ENCODE measurements at regions not wholly inside any gene's neighbourhood (a gene's known extent, or its start where the extent isn't known, plus 50 kb on each side); places are given as distances from the start of the nearest gene placed in this dataset.

DNA sequence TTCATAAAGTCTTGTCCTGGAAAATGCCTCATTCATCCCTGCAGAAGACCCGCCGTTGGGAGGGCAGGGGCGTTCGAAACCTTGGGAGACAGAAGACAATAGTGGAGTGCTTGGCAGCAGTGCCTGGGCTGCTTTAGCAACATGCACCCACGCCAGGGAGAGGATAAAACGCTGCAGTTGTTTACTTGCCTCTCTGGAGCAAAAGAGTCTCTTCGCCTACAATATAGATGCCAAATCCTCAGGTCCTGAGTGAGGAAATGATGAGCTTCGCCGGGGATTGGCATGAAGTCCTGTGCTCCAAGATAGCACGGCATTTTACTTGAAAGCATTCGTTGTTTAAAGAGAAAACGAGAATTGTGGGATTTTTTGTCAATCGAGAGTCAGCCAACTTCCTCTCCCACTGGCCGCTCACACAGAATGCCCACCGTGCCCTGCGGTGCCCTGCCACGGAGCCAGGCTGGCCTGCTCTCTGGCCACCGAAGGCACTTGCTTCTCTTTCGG, 152.5 kb upstream of the POU3F3 start:
- H3K4me1 ChIP-seq, result no peaks in the 10 kb centered on the region
- H3K36me3 ChIP-seq (replicated peaks), result no peaks in the 10 kb centered on the region
- H3K9me3 ChIP-seq, result no peaks in the 10 kb centered on the region
- in situ Hi-C loops (cut with MboI; ENCODE audit: low sequenced_read_pairs), result no loop called here
- DNase-seq (ENCODE audit: low spot score in 2 of 2), result no peak
- H3K27me3 ChIP-seq (ENCODE audit: low read depth), result peaks cover 4% of the 10 kb centered on the region; the same call in 1 of the 2 replicates
- no peak overlapping the region for H3K4me3 ChIP-seq

DNA sequence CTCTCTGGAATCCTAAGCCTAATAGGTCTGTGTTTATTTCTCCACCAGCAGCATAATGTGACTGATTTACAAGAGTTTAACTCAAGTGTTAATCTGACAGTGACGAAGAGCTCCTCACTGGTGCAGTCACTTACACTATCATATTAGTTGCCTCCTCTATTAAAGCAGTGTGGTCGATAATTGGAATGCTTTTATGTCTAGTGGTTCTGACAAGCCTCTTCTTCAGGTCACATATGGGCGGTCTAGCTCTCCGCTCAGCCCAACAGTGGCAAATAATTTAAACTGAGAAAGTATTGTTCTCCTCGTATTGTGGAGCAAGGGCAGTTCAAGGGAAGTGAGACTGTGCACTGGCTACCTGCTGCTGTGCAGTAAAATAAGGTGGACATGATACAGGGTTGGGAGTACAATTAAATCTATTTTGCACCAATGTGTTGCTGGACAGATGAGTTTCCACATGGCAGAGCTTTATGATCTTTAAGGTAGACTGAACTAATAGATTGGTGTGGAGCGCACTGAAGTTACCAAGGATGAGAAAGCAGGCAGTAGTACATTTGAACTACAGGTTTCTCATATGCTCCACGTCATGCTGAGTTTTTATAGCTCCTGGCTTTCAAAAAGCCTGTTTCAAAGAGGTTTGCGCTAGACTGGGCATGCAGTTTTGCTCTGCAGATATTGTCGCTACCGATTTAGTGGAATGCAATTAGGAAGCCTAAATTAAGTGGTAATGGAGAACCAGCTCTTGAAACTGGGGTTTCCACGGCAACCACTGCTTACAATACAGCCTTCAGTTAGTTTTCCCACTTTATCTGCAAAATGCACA, 151.7 kb upstream of the POU3F3 start:
- in situ Hi-C loops (cut with MboI; ENCODE audit: low sequenced_read_pairs), result no loop called here
- DNase-seq (ENCODE audit: low spot score in 2 of 2), result no peak

DNA sequence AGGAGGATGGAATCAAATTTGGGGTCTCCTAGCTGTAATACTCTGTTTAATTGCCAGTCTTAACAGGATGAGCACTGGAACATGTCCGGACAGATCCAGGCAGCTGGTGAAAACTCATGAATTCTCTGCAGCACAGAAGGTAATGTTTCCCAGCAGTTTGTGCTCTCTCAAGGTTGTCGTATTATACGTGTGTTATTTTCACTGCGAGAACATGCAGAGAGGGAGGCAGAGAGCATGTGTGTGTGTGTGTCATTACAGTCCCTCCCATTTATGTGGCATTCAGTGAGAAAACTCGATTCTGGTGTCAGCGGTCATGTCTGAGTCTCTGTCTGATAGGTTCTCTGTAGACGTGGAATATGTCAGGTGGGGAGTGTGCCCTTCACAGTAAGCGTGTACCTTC, 150.2 kb upstream of the POU3F3 start:
- peaks cover 4% of the 10 kb centered on the region; the same call in 1 of the 2 replicates for H3K27me3 ChIP-seq (ENCODE audit: low read depth)
- in situ Hi-C loops (cut with MboI; ENCODE audit: low sequenced_read_pairs), result no loop called here
- no peak overlapping the region for H3K4me3 ChIP-seq
- H3K4me1 ChIP-seq, result no peaks in the 10 kb centered on the region
- H3K36me3 ChIP-seq (replicated peaks), result no peaks in the 10 kb centered on the region
- H3K9me3 ChIP-seq, result no peaks in the 10 kb centered on the region
- no peak for DNase-seq (ENCODE audit: low spot score in 2 of 2)

More for the DNA sequence above, 151.7 kb upstream of the POU3F3 start:
- Histone ChIP-seq H3K4me3 (no peak overlapping the region), H3K36me3 (replicated peaks) (no peaks in the 10 kb centered on the region), H3K9me3 (no peaks in the 10 kb centered on the region), H3K4me1 (no peaks in the 10 kb centered on the region), H3K27me3 (ENCODE audit: low read depth) (peaks cover 4% of the 10 kb centered on the region; the same call in 1 of the 2 replicates)

DNA sequence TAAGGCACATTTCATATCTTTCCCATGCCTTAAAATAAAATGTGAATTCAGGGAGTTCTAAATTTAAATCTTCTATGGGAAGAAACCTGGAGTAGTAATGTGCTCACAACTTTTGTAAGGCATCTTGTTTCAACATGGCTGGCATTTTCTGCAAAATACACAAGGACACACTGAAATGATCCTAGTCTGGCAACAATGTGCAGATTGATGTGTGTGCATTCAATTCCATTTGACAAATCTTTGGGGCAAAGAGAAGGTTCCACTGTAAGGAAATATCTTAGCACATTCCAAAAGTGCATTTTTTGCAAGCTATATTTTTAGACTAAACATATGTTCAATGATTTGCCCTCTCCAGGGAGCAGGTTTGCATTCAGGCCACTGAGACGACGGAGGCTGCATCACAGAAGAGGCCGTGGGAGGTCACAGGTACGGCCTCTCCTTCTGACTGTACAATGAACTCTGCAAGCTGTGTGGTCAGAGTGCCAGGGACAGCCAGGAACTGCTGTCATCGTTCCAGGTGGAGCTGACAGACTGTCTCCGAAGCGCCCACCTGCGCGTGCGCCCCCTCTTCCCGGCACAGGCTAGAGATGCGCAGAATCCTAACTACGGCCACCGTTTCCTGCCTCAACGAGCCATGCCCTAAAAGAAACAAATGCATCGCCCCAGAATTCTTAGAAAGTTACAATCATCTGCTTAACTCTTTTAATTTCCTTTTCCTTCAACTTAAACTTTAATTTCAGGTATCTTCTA, 149.2 kb upstream of the POU3F3 start:
- Histone ChIP-seq H3K36me3 (replicated peaks) (no peaks in the 10 kb centered on the region), H3K4me3 (no peak overlapping the region), H3K9me3 (no peaks in the 10 kb centered on the region), H3K27me3 (ENCODE audit: low read depth) (peaks cover 4% of the 10 kb centered on the region; the same call in 1 of the 2 replicates), H3K4me1 (no peaks in the 10 kb centered on the region)
- DNase-seq (ENCODE audit: low spot score in 2 of 2), result no peak
- in situ Hi-C loops (cut with MboI; ENCODE audit: low sequenced_read_pairs), result no loop called here

DNA sequence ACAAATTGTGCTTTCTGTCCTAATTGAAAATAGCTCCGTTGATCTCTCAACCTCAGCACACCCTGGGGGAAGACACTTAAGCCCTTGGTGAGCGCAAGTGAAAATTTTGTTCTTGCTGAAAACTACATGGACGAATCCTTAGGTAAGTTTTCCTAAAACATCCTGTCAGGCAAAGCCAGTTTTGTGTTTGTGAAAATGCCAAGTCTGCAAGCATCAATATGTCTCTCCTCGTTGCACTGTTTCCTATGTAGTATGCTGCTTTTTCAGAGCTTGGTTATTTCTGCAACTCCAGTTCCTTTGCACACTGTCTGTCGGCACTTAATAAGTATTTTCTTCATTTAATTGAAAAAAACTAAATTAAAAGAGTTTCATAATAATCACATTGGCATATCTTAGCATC, 146.9 kb upstream of the POU3F3 start:
- H3K36me3 ChIP-seq (replicated peaks), result no peaks in the 10 kb centered on the region

DNA sequence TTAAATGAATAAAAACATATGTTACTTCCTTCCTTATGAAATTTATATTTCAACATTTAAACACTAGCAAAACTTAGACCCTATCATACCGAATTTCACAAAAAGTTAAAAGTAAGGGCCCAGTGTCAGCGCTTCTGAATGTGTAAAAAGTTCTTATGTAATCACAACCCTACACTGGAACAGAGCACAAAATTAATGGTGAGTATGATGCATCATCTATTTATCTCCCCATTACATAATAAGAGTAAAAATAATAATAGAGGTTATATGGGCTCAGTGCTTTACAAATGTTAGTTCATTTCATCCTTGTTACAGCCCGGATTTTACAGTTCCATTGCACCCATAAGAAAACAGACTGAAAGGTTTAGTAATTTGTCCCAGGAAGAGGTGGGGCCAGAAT, 144.9 kb upstream of the POU3F3 start:
- no peaks in the 10 kb centered on the region for H3K9me3 ChIP-seq
- H3K4me1 ChIP-seq, result no peaks in the 10 kb centered on the region
- in situ Hi-C loops (cut with MboI; ENCODE audit: low sequenced_read_pairs), result no loop called here
- no peak for DNase-seq (ENCODE audit: low spot score in 2 of 2)
- no peaks in the 10 kb centered on the region for H3K27me3 ChIP-seq (ENCODE audit: low read depth)
- H3K36me3 ChIP-seq (replicated peaks), result no peaks in the 10 kb centered on the region
- H3K4me3 ChIP-seq, result no peak overlapping the region

More for the DNA sequence above, 146.9 kb upstream of the POU3F3 start:
- H3K9me3 ChIP-seq, result no peaks in the 10 kb centered on the region
- peaks cover 4% of the 10 kb centered on the region; the same call in 1 of the 2 replicates for H3K27me3 ChIP-seq (ENCODE audit: low read depth)
- H3K4me1 ChIP-seq, result no peaks in the 10 kb centered on the region
- no peak overlapping the region for H3K4me3 ChIP-seq
- no peak for DNase-seq (ENCODE audit: low spot score in 2 of 2)
- in situ Hi-C loops (cut with MboI; ENCODE audit: low sequenced_read_pairs), result no loop called here

DNA sequence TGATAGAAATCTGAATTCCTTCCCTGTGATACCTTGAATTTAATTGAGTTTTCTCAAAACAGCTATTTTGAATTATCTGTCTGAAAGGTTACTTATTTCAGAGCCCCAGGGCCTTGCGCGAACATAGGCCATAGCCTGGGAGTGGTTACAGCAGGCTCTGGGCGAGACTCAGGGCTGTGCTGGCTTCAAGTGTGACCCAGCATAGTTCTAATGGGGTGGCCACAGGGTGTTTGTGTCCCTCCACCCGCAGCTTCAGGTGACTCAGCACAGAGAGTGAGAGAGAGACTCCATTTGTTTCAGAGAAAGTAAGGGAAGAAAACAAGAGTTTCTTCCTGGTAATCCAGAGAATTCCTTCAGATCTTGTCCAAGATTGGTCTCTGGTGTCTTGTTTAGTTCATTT, 137.9 kb upstream of the POU3F3 start:
- Histone ChIP-seq H3K27me3 (ENCODE audit: low read depth) (no peaks in the 10 kb centered on the region), H3K4me1 (no peaks in the 10 kb centered on the region), H3K9me3 (no peaks in the 10 kb centered on the region), H3K36me3 (replicated peaks) (no peaks in the 10 kb centered on the region), H3K4me3 (no peak overlapping the region)
- no peak for DNase-seq (ENCODE audit: low spot score in 2 of 2)
- in situ Hi-C loops (cut with MboI; ENCODE audit: low sequenced_read_pairs), result no loop called here

DNA sequence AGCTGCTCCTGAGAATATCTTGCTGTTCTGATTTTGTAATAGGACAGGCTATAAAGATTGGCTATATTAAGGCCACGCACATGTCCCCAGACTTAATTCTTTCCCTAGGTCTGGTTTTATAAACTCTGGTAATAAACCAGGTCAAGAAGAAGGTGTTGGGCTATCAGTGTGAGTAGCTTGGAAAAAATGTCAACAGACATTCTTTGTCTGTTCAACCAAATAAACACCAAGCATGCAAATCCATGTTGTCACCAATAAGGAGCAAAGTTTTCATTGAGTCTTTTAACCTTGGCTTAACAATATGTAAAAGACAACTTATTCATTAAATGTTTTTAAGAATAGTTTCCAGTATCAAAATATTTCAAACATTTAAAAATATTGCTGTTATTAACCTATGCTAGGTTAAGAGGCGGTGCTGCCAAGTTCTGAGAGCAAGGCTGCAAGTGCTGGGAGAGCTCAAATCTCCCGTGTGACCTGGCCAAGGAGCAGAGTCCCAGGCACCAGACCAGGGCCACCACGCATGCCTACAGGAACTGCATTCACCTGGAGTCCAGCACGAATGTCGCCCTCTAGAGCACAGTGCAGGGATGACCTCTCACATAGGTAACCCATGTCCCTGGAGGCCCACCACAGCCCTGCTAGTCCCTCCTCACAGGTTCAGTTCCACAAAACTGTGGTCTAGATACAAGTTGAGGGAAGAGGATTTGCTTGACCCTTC, 120.5 kb upstream of the POU3F3 start:
- Histone ChIP-seq H3K36me3 (replicated peaks) (no peaks in the 10 kb centered on the region), H3K4me1 (no peaks in the 10 kb centered on the region), H3K9me3 (no peaks in the 10 kb centered on the region), H3K27me3 (ENCODE audit: low read depth) (no peaks in the 10 kb centered on the region), H3K4me3 (no peak overlapping the region)
- DNase-seq (ENCODE audit: low spot score in 2 of 2), result peak; percentile 13 to 71
- in situ Hi-C loops (cut with MboI; ENCODE audit: low sequenced_read_pairs), result no loop called here

DNA sequence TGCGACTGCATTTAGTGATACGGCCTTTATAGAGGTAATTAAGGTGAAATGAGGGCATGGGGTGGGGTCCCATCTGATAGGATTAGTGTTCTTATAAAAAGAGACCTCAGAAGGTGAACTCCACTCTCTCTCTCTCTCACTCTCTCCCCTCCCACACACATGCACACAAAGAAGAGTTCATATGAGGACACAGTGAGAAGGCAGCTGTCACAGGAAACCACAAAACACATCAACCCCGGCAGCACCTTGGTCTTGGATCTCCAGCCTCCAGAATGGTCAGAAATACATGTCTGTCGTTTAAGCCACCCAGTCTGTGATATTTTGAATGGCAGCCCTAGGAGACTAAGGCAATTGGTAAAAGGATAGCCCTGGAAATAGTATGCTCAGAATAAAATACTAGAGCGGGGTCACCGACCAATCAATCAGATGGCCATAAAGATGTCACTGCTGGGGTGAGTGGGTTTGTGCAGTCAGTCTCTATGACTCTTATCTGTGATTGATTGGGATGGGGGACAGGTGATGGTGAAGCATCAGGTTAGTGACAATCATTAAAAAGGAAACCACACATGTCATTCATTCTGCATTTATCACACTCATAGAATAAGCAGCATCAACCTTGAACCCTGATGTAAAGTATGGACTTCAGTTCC, 118.9 kb upstream of the POU3F3 start:
- no peaks in the 10 kb centered on the region for H3K36me3 ChIP-seq (replicated peaks)
- no peaks in the 10 kb centered on the region for H3K9me3 ChIP-seq
- no peaks in the 10 kb centered on the region for H3K27me3 ChIP-seq (ENCODE audit: low read depth)
- in situ Hi-C loops (cut with MboI; ENCODE audit: low sequenced_read_pairs), result no loop called here
- no peaks in the 10 kb centered on the region for H3K4me1 ChIP-seq
- no peak overlapping the region for H3K4me3 ChIP-seq
- no peak for DNase-seq (ENCODE audit: low spot score in 2 of 2)

DNA sequence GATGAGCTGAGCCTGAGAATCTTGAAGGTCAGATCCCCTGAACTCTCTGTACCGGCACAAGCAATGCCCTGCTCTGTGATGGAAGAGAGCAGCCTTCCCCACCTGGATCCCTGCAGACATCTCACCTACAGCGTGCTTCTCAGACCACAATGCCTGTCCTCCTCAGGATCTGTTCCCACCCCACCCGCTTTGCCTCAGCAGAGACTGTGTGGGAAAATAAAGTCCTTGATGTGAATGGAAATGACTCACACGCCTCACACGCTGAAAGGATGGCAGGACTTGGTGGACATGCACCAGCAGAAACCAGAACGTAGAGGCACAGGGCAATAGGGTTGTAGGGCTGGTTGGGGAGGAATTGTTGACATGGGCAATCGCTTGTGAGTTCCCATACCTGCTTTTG, 117.9 kb upstream of the POU3F3 start:
- no peak for DNase-seq (ENCODE audit: low spot score in 2 of 2)
- H3K27me3 ChIP-seq (ENCODE audit: low read depth), result no peaks in the 10 kb centered on the region
- in situ Hi-C loops (cut with MboI; ENCODE audit: low sequenced_read_pairs), result no loop called here
- no peak overlapping the region for H3K4me3 ChIP-seq
- no peaks in the 10 kb centered on the region for H3K36me3 ChIP-seq (replicated peaks)
- no peaks in the 10 kb centered on the region for H3K4me1 ChIP-seq
- H3K9me3 ChIP-seq, result no peaks in the 10 kb centered on the region

DNA sequence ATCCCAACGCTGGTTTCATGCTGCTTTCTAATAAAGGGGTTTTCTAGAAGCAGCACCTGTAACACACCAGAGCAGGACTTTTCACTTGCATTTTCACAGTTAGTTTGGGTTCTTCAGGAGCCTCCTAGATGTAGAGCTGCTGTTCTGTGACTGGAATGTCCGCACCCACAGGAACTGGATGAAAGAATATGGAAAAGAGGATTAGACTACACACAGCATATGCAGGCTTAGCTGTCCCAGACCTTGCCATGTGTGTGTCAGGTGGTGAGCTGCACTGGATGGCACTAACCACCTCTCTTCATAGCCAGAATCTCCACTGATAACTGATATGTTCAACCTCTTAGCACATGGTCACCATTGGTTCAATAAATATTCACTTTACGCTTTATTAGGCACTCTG, 112.1 kb upstream of the POU3F3 start:
- Histone ChIP-seq H3K4me1 (no peaks in the 10 kb centered on the region), H3K36me3 (replicated peaks) (no peaks in the 10 kb centered on the region), H3K4me3 (no peak overlapping the region), H3K9me3 (no peaks in the 10 kb centered on the region), H3K27me3 (ENCODE audit: low read depth) (no peaks in the 10 kb centered on the region)
- no peak for DNase-seq (ENCODE audit: low spot score in 2 of 2)
- in situ Hi-C loops (cut with MboI; ENCODE audit: low sequenced_read_pairs), result no loop called here

DNA sequence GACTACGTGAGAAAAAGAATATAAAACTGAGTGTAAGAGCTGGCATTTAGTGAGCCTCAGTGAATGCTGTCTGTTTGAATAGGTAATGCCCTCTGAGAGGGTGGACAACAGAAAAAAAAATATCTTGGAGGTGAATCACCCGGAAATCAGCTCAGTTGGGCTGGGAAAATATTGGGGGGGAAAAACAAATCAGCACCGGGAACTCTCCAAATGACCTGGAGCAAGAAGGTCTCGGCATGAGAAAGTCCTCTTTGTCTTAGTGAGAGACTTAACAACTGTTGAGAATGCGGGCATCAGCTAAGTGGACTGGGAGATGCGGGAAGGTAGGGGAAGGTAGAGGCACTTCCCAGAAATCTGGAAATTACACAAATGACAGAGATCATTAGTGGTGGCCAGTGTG, 109.4 kb upstream of the POU3F3 start:
- Histone ChIP-seq H3K4me1 (no peaks in the 10 kb centered on the region), H3K9me3 (no peaks in the 10 kb centered on the region), H3K27me3 (ENCODE audit: low read depth) (no peaks in the 10 kb centered on the region), H3K4me3 (no peak overlapping the region), H3K36me3 (replicated peaks) (no peaks in the 10 kb centered on the region)
- DNase-seq (ENCODE audit: low spot score in 2 of 2), result no peak
- in situ Hi-C loops (cut with MboI; ENCODE audit: low sequenced_read_pairs), result no loop called here

DNA sequence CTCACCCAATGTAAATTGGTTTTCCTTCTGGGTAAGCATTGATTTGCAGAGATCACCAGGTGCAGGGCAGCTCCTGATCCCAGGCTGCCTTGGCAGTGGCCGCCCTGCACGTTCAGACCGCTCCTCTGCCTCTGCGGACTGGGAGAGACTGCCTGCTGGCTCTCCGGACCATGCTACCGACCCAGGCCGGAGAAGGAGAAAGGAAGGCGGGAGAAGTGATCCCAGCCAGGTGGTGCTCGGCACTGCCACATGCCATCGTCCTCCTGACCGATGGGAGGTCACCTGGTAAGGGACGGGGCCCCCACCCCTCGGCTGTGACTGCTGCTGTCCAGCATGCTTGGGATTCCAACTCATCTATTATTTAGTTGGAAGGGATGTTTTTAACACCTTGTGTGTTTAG, 108.1 kb upstream of the POU3F3 start:
- H3K36me3 ChIP-seq (replicated peaks), result no peaks in the 10 kb centered on the region
- H3K9me3 ChIP-seq, result no peaks in the 10 kb centered on the region
- DNase-seq (ENCODE audit: low spot score in 2 of 2), result no peak
- no peaks in the 10 kb centered on the region for H3K4me1 ChIP-seq
- H3K27me3 ChIP-seq (ENCODE audit: low read depth), result no peaks in the 10 kb centered on the region
- in situ Hi-C loops (cut with MboI; ENCODE audit: low sequenced_read_pairs), result no loop called here
- no peak overlapping the region for H3K4me3 ChIP-seq

Measured in HAP-1 (cell line).